ENCODE measurements at regions not wholly inside any gene's neighbourhood (a gene's known extent, or its start where the extent isn't known, plus 50 kb on each side); places are given as distances from the start of the nearest gene placed in this dataset.

DNA sequence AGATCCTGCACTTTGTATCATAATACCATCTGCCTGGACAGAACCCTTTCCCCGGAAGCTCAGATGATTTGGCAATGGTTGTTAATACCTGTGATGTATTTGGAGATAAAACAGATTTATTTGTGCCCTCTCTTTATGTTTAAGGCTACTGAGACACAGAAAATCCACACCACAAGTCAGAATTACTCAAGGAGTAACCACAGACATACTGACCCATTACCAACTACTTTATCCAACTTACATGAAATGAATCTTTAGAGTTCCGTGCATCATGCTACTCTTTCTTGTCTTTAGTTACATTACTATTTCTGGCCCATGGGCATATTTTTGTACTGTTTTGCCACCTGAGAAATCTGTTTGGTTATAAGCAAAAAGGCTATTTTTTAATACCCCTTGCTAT is 384.0 kb downstream of the STK39 start:
- TF ChIP-seq TCF7L2 (IDR thresholded peaks at IDR 0.05; ENCODE audit: low read depth, low read length) (no peak), CTCF (IDR thresholded peaks at IDR 0.05) (no peak), REST (IDR thresholded peaks at IDR 0.05; ENCODE audit: insufficient read depth in 1 of 2, low read depth in 2 of 2, low read length in 1 of 2) (no peak), POLR2AphosphoS5 (IDR thresholded peaks at IDR 0.05; ENCODE audit: low read depth, low read length) (no peak), SIN3A (IDR thresholded peaks at IDR 0.05; ENCODE audit: borderline replicate concordance, insufficient read depth, low read depth, low read length) (no peak)
